ENCODE measurements at regions not wholly inside any gene's neighbourhood (a gene's known extent, or its start where the extent isn't known, plus 50 kb on each side); places are given as distances from the start of the nearest gene placed in this dataset.
"Not testable (repeated sequence)": the region's sequence is repeated elsewhere in the genome, so short reads cannot be mapped to it uniquely, and the experiment has no call there.

- ATAC-seq (ENCODE audit: insufficient read depth, low read depth) (no peak), DNase-seq (no peak)
- Histone ChIP-seq H4K20me1 (ENCODE audit: insufficient read depth, low read length) (no peaks in the 10 kb centered on the region; the same call in none of the 2 replicates), H3K9ac (ENCODE audit: low read depth, low read length) (no peak overlapping the region), H3K4me3 (ENCODE audit: low read depth in 1 of 2, low read length in 2 of 2) (no peak overlapping the region), H3K9me3 (ENCODE audit: insufficient read depth, low read length, severe bottlenecking) (no peaks in the 10 kb centered on the region), H3K79me2 (ENCODE audit: insufficient read depth, low read length) (no peaks in the 10 kb centered on the region), H3K4me2 (ENCODE audit: insufficient read depth, low read length) (no peak overlapping the region), H3K4me1 (ENCODE audit: insufficient read depth, low read length) (no peaks in the 10 kb centered on the region), H3K36me3 (ENCODE audit: insufficient read depth, low read length) (no peaks in the 10 kb centered on the region), H3K27me3 (ENCODE audit: insufficient read depth, low read length, poor library complexity) (peaks cover under 1% of the 10 kb centered on the region), H2AFZ (ENCODE audit: low read depth, low read length) (no peak overlapping the region), H3K27ac (ENCODE audit: low read length) (no peak overlapping the region)
- TF ChIP-seq EZH2 (IDR thresholded peaks at IDR 0.05; ENCODE audit: borderline replicate concordance, low read depth, low read length, severe bottlenecking): no peak
Measured at GRCh38 chr16:85204242-85205010, 92.2 kb upstream of the CIBAR2 start.

GRCh38 chr16:85205257-85205656 is 93.0 kb upstream of the CIBAR2 start:
- ATAC-seq (ENCODE audit: insufficient read depth, low read depth): not testable (repeated sequence)

GRCh38 chr16:85205747-85206471 is 93.6 kb upstream of the CIBAR2 start:
- no peaks in the 10 kb centered on the region; the same call in none of the 2 replicates for H4K20me1 ChIP-seq (ENCODE audit: insufficient read depth, low read length)
- no peak overlapping the region for H3K4me3 ChIP-seq (ENCODE audit: low read depth in 1 of 2, low read length in 2 of 2)
- no peak overlapping the region for H3K9ac ChIP-seq (ENCODE audit: low read depth, low read length)
- no peak overlapping the region for H2AFZ ChIP-seq (ENCODE audit: low read depth, low read length)
- H3K4me1 ChIP-seq (ENCODE audit: insufficient read depth, low read length): no peaks in the 10 kb centered on the region
- no peak for DNase-seq
- TF ChIP-seq EZH2 (IDR thresholded peaks at IDR 0.05; ENCODE audit: borderline replicate concordance, low read depth, low read length, severe bottlenecking) (no peak), CTCF (IDR thresholded peaks at IDR 0.05; ENCODE audit: borderline replicate concordance, extremely low read depth, low read length, poor library complexity, severe bottlenecking) (no peak)
- no peak overlapping the region for H3K27ac ChIP-seq (ENCODE audit: low read length)
- H3K79me2 ChIP-seq (ENCODE audit: insufficient read depth, low read length): no peaks in the 10 kb centered on the region
- no peaks in the 10 kb centered on the region for H3K9me3 ChIP-seq (ENCODE audit: insufficient read depth, low read length, severe bottlenecking)
- ATAC-seq (ENCODE audit: insufficient read depth, low read depth): no peak
- no peak overlapping the region for H3K4me2 ChIP-seq (ENCODE audit: insufficient read depth, low read length)
- no peaks in the 10 kb centered on the region for H3K36me3 ChIP-seq (ENCODE audit: insufficient read depth, low read length)
- peaks cover 3% of the 10 kb centered on the region for H3K27me3 ChIP-seq (ENCODE audit: insufficient read depth, low read length, poor library complexity)

More at GRCh38 chr16:85205257-85205656, 93.0 kb upstream of the CIBAR2 start:
- not testable (repeated sequence) for H3K4me3 ChIP-seq (ENCODE audit: low read depth in 1 of 2, low read length in 2 of 2); H3K27me3 ChIP-seq (ENCODE audit: insufficient read depth, low read length, poor library complexity); H3K36me3 ChIP-seq (ENCODE audit: insufficient read depth, low read length); DNase-seq; H3K9me3 ChIP-seq (ENCODE audit: insufficient read depth, low read length, severe bottlenecking); H3K27ac ChIP-seq (ENCODE audit: low read length); H3K4me2 ChIP-seq (ENCODE audit: insufficient read depth, low read length); H2AFZ ChIP-seq (ENCODE audit: low read depth, low read length); H4K20me1 ChIP-seq (ENCODE audit: insufficient read depth, low read length); H3K9ac ChIP-seq (ENCODE audit: low read depth, low read length); H3K4me1 ChIP-seq (ENCODE audit: insufficient read depth, low read length); H3K79me2 ChIP-seq (ENCODE audit: insufficient read depth, low read length)

- Histone ChIP-seq H3K27ac (ENCODE audit: low read length) (no peak overlapping the region), H3K4me3 (ENCODE audit: low read depth in 1 of 2, low read length in 2 of 2) (no peak overlapping the region), H3K9ac (ENCODE audit: low read depth, low read length) (no peak overlapping the region), H3K9me3 (ENCODE audit: insufficient read depth, low read length, severe bottlenecking) (no peaks in the 10 kb centered on the region), H2AFZ (ENCODE audit: low read depth, low read length) (no peak overlapping the region), H3K27me3 (ENCODE audit: insufficient read depth, low read length, poor library complexity) (peaks cover 3% of the 10 kb centered on the region), H3K79me2 (ENCODE audit: insufficient read depth, low read length) (no peaks in the 10 kb centered on the region), H3K4me1 (ENCODE audit: insufficient read depth, low read length) (no peaks in the 10 kb centered on the region), H3K4me2 (ENCODE audit: insufficient read depth, low read length) (no peak overlapping the region), H3K36me3 (ENCODE audit: insufficient read depth, low read length) (no peaks in the 10 kb centered on the region), H4K20me1 (ENCODE audit: insufficient read depth, low read length) (no peaks in the 10 kb centered on the region; the same call in none of the 2 replicates)
- no peak for DNase-seq
- no peak for ATAC-seq (ENCODE audit: insufficient read depth, low read depth)
- TF ChIP-seq EZH2 (IDR thresholded peaks at IDR 0.05; ENCODE audit: borderline replicate concordance, low read depth, low read length, severe bottlenecking) (no peak), CTCF (IDR thresholded peaks at IDR 0.05; ENCODE audit: borderline replicate concordance, extremely low read depth, low read length, poor library complexity, severe bottlenecking) (no peak)
Measured at GRCh38 chr16:85206472-85207356, 94.4 kb upstream of the CIBAR2 start.
